Right cardiac atrium (tissue), 5 donors: ENCODE measurements at regions not wholly inside any gene's neighbourhood (a gene's known extent, or its start where the extent isn't known, plus 50 kb on each side); places are given as distances from the start of the nearest gene placed in this dataset.

Experiments used
- ATAC-seq, 2 donors: fragments of 200-7000 bp; cut with Tn5 transposase; one replicate each; pipeline versions ENCODE4 v1.8.0 to v1.9.1; 2020; ENCODE audit warnings: moderate library complexity in 2 of 2, mild to moderate bottlenecking in 1 of 2
- DNase-seq, 3 donors: peaks; one replicate each; pipeline ENCODE4 v3.0.0-alpha.2; 2020
- H3K27ac ChIP-seq: one replicate; pipeline ENCODE4 v1.5.1; 2013; ENCODE audit warnings: mild to moderate bottlenecking, low read length, control low read depth, moderate library complexity
- H3K27me3 ChIP-seq: one replicate; pipeline ENCODE4 v1.6.1; 2013; ENCODE audit not compliant: control insufficient read depth, insufficient read depth
- H3K4me1 ChIP-seq: one replicate; pipeline ENCODE4 v1.6.1; 2013; ENCODE audit warnings: low read length; ENCODE audit not compliant: control insufficient read depth, insufficient read depth
- H3K4me3 ChIP-seq: one replicate; pipeline ENCODE4 v1.5.1; 2013; ENCODE audit warnings: low read length, control low read depth
- H3K9me3 ChIP-seq: one replicate; pipeline ENCODE4 v1.6.1; 2013; ENCODE audit warnings: low read length; ENCODE audit not compliant: control insufficient read depth
- WGBS: extraction: QIAGEN DNeasy Blood & Tissue Kit; methylation state at CpG from one replicate; pipeline ENCODE4 v1.1.7; 2013; 5-methylcytosine and 5-hydroxymethylcytosine counted together
- intact Hi-C, 4 donors: fragments of 100-400 bp; cut with DNase I; formaldehyde crosslinking; loops; one replicate each; pipeline versions ENCODE4 v1.11.0 to v1.14.0; 2022 to 2023
- donor health status: healthy with polysubstance abuse.
- donor health status: DM: no; HTN: yes; CAD: no.
- donor health status: DM: no; HTN: no; CAD: no.
- donor health status: DM: no; HTN: yes; CAD: no; lungs with severe emphysema.
- donor health status: DM: yes; HTN: yes; CAD: no.

DNA sequence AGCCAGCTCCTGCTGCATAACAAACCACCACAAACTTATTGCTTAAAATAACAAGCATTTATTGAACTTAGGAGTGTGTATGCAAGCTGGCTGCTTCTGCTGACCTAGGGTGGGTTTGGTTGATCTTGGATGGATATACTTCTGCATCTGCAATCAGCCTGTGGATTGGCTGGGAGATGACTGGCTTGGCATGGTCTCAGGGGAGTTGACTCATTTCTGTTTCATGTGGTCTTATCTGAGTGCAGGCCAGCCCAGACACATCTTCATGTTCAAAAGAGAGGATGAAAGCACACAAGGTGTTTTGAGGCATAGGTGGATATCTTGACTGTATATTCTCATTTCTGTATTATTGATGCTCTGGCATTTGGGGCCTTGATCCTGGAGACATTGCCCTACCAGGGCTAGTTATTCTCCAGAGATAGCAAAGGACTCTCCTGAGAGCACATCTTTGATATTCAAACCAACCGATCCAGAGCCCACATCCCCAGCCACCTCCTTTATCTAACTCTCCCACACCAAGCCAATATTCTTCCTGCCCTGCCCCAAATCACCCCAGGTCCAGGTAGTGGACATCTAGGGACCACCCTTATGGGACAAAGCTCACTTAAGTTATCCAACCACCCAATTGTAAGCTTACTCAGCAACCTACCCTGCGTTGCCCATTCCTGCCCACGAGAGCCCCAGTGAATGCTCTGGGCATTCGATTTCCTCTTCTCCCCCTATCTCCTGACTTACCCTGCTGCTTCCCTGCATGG lies 350.8 kb downstream of the PTPRU start:
- Histone ChIP-seq H3K9me3 (no peaks in the 10 kb centered on the region), H3K4me1 (no peaks in the 10 kb centered on the region), H3K27me3 (no peaks in the 10 kb centered on the region), H3K4me3 (no peak overlapping the region), H3K27ac (no peak overlapping the region)
- intact Hi-C loops = no loop called here
- WGBS = 50% methylated on average over 4 of the region's 4 CpGs
- ATAC-seq = no peak
- no peak for DNase-seq

DNA sequence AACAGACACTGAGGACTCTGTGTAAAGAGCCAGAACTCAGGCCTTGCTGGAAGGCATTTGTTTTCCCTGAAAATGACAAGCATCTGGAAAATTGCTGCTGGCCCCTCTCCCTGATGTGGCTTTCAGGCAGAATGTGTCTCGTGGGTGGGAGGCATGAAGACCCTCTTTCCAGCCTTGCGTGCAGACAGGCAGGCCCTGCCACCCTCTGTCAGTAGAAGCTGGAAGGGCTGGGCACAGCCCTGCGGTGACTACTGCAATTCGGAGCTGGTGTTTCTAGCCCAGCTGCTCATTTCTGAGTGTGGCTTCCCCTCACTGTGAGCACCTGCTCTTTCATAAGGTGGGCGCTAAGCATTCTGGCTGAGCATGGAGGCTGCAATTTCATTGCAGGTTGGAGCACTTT lies 349.9 kb downstream of the PTPRU start:
- 77% methylated on average over 5 of the region's 5 CpGs for WGBS
- intact Hi-C loops = no loop called here
- H3K27me3 ChIP-seq = no peaks in the 10 kb centered on the region

DNA sequence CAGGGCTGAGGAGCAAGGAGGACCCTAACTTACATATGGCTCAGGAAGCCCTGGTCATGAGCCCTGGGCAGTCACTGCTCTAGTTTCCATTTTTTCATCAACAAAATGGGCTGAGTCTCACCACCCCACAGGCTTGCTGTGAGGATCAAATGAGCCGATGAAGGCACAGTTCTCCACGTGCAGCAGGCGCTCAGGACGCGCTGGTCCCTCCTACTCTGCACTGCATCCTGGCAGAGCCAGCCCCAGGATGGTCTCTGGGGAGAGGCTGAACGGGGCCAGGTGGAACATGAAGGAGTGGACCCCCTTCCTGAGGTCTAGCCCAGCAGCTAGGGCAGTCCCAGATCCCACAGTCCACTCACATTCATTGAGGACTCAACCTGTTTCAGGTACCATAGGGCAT lies 349.3 kb downstream of the PTPRU start:
- Histone ChIP-seq H3K27ac (no peak overlapping the region), H3K4me1 (no peaks in the 10 kb centered on the region), H3K9me3 (no peaks in the 10 kb centered on the region), H3K4me3 (no peak overlapping the region), H3K27me3 (no peaks in the 10 kb centered on the region)
- intact Hi-C loops = no loop called here
- DNase-seq (no peak), ATAC-seq (no peak)
- WGBS = 74% methylated on average over 6 of the region's 6 CpGs

More for the DNA sequence above, 349.9 kb downstream of the PTPRU start:
- Histone ChIP-seq H3K4me3 (no peak overlapping the region), H3K4me1 (no peaks in the 10 kb centered on the region), H3K27ac (no peak overlapping the region), H3K9me3 (no peaks in the 10 kb centered on the region)
- ATAC-seq (no peak), DNase-seq (no peak)

DNA sequence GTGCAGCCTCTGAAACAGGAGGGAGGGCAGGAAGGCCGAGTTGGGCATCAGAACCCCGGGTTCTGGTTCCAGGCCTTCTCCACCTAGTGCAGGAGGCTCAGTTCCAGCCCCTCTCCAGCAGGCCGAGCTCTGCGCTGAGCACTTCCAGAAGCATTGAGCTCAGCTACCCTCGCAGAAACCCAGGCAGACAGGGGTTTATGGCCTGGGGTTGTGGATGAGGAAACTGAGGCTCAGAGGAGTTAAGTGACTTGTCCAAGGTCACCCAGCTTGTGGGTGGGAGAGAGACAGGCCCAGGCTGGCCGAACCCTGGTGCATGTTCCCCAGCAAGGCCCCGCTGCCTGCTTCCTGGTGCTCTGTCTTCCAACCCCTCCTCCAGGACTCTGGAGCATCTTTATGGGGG lies 348.9 kb downstream of the PTPRU start:
- no peak overlapping the region for H3K27ac ChIP-seq
- no peaks in the 10 kb centered on the region for H3K4me1 ChIP-seq
- intact Hi-C loops = no loop called here
- H3K4me3 ChIP-seq = no peak overlapping the region
- ATAC-seq (no peak), DNase-seq (no peak)
- H3K27me3 ChIP-seq = no peaks in the 10 kb centered on the region
- H3K9me3 ChIP-seq = no peaks in the 10 kb centered on the region
- WGBS = 71% methylated on average over 7 of the region's 7 CpGs

DNA sequence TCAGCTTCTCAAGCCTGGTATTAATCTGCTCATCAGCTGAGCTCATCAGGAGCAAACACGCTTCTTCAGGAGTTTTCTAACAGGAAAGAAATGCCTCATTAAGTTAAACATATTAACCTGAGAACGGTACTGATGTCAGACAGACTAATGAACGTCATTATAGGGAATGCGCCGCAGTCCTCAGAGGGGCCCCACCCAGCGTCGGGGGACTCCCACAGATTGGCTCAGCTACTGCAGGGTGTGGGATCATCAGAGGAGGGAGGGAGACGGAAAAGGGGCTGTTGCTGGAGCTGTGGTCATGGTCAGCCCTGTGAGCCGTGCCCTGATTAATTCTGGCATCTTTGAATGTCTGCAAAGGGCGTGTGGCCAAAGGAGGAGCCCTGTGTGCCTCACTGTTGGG lies 348.5 kb downstream of the PTPRU start:
- Histone ChIP-seq H3K27me3 (no peaks in the 10 kb centered on the region), H3K9me3 (no peaks in the 10 kb centered on the region), H3K27ac (no peak overlapping the region), H3K4me1 (no peaks in the 10 kb centered on the region), H3K4me3 (no peak overlapping the region)
- no peak for ATAC-seq
- intact Hi-C loops = no loop called here
- 40% methylated on average over 10 of the region's 10 CpGs for WGBS
- DNase-seq = no peak

DNA sequence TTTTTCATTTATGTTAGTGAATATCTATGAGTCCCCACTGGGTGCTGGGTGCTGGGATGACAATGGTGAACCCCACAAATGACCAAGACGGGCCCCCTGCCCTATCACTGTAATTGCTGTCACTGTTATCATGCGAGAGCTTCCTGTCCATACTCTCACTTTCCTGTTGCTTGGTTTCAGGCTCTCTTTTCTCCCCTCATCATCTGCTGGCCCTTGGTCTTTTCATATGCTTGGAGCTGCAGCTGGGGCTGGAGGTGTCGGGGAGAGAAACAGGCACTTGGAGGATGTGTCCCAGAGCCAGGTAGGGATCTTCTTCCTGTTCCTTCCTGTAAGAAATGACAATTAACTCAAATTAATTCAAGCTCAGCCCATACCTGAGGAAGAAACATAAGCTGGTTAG lies 348.0 kb downstream of the PTPRU start:
- Histone ChIP-seq H3K4me1 (no peaks in the 10 kb centered on the region), H3K27me3 (no peaks in the 10 kb centered on the region), H3K4me3 (no peak overlapping the region), H3K27ac (no peak overlapping the region), H3K9me3 (no peaks in the 10 kb centered on the region)
- no peak for DNase-seq
- intact Hi-C loops = no loop called here
- ATAC-seq = no peak
- WGBS = 30% methylated on average over 3 of the region's 3 CpGs

DNA sequence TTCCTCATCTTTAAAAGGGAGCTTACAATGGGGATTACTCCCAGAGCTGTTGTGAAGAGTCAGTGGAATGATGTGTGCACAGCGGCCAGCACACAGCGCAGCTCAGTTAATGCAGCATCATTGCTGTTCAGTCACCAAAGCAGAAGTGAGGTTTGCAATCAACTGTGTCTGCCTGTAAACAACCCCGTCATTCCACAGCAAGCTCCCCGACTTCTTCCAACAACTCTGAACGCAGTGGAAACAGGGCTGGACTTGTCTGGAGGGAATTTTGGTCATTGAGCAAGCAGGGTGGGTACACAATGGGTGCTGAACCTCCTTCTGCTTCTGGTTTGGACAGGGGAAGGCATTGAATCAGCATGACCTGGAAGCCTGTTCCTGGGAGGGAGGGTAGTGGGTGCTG lies 347.4 kb downstream of the PTPRU start:
- no peak overlapping the region for H3K4me3 ChIP-seq
- WGBS = 82% methylated on average over 5 of the region's 5 CpGs
- ATAC-seq (no peak), DNase-seq (no peak)
- intact Hi-C loops = no loop called here
- no peaks in the 10 kb centered on the region for H3K9me3 ChIP-seq
- H3K27me3 ChIP-seq = no peaks in the 10 kb centered on the region
- no peaks in the 10 kb centered on the region for H3K4me1 ChIP-seq
- no peak overlapping the region for H3K27ac ChIP-seq

DNA sequence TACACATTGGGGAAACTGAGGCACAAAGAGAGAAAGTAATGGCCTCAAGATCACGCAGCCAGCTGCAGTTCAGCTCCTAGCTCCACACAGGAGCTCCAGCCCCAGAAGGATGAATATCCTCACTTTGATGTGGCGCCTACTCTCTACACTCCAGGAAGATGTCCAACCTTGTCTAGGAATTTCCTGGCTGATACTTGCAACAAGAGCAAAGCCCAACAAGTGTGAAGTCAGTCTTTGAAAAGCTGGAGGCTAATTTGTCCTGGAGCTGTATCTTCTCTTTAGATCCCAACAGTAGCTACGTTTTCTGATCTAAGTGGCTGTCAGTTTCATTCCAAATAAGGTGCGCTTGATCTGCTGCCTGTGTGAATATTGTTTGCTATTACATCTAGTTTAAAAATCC lies 344.9 kb downstream of the PTPRU start:
- H3K9me3 ChIP-seq = no peaks in the 10 kb centered on the region
- H3K4me3 ChIP-seq = no peak overlapping the region
- ATAC-seq (no peak), DNase-seq (no peak)
- H3K27me3 ChIP-seq = no peaks in the 10 kb centered on the region
- 59% methylated on average over 4 of the region's 4 CpGs for WGBS
- no peaks in the 10 kb centered on the region for H3K4me1 ChIP-seq
- intact Hi-C loops = no loop called here
- H3K27ac ChIP-seq = no peak overlapping the region

DNA sequence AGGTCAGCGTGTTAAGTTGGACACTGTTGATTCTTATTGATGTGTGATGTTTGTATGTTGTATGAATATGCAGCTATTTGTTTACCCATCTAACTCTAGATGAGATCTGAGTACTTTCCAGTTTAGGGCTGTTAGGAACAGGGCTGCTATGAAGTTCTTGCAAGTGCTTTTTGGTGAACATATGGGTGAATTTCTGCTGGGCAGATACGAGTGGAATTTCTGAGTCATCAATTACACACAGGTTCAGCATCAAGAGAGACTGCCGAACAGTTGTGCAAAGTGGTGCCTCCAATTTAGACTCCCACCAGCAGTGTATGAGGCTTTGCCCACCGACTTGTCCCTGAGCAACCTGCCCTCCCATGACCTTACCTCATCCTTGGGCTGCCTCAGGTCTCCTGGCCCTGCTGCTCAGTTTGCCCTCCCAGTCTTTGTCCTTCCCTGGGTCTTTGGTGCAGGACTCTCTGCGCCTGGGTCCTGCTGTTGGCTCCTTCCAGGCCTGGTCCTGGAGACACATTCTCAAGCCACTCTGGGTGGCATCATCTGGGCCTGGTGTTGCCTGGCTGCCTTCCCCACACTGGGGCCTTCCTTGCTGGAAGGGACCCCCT lies 343.6 kb downstream of the PTPRU start:
- Histone ChIP-seq H3K9me3 (no peaks in the 10 kb centered on the region), H3K27ac (no peak overlapping the region), H3K4me3 (no peak overlapping the region), H3K4me1 (no peaks in the 10 kb centered on the region), H3K27me3 (no peaks in the 10 kb centered on the region)
- DNase-seq = no peak
- intact Hi-C loops = no loop called here
- 73% methylated on average over 5 of the region's 5 CpGs for WGBS
- no peak for ATAC-seq

DNA sequence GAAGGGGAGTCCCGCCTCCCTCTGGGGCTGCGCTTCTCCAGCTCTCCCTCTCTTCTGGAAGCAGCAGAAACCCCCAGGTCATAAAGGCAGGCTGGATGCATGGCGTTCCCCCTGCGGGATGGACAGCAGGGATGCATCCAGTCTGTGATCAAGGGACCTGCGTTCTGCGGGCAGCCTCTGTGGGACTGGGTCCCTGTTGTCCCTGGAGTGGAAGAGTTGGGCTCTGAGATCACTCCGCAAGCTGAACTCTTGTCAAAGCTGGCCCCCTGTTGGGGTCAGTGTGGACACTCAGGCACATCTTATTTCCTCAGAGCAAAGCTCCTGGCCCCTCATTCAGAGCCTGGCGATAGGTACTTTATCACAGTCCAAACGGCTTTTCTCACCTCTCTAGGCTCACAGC lies 341.2 kb downstream of the PTPRU start:
- 39% methylated on average over 9 of the region's 9 CpGs for WGBS
- no peaks in the 10 kb centered on the region for H3K4me1 ChIP-seq
- H3K27ac ChIP-seq = no peak overlapping the region
- no peaks in the 10 kb centered on the region for H3K27me3 ChIP-seq
- H3K4me3 ChIP-seq = no peak overlapping the region
- no peaks in the 10 kb centered on the region for H3K9me3 ChIP-seq
- ATAC-seq (no peak), DNase-seq (no peak)
- intact Hi-C loops = no loop called here

DNA sequence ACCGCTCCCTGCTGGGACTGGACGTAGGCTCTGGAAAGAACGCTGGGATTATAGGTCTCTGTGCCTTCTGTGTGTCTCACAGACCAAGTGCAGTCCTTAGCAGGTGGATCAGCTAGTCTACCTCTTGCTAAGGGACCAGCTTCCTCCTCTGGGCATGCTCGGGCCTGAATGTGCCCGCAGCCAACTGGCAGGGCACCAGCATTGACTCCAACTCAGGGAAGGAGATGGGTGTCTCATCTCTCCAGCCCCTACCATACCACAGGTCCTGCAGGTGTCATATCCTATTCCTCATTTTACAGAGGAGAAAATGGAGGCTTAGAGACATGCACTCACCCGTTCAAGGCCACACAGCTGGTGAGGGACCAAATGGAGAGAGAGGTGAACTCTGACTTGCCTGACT lies 340.2 kb downstream of the PTPRU start:
- DNase-seq (no peak), ATAC-seq (no peak)
- intact Hi-C loops = no loop called here
- Histone ChIP-seq H3K27ac (no peak overlapping the region), H3K9me3 (no peaks in the 10 kb centered on the region), H3K4me1 (no peaks in the 10 kb centered on the region), H3K27me3 (no peaks in the 10 kb centered on the region), H3K4me3 (no peak overlapping the region)
- WGBS = 74% methylated on average over 6 of the region's 6 CpGs

DNA sequence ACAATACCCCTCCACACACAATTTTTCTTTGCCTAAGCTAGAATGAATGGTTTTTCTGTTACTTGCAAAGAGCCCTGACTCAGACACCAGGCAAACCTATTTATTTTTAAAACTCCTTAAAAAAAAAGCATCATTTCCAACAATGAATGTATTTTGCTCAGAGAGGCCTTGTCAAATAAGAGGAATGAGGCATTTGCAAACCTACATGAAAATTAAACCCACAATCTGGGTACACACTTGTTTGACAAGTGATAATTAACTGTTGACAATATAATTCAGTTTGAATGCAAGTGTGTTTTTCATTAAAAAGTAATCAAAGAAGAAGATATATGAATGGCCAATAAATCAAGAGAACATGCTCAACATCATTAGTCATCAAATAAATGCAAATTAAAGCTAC lies 339.5 kb downstream of the PTPRU start:
- Histone ChIP-seq H3K9me3 (no peaks in the 10 kb centered on the region), H3K27ac (no peak overlapping the region), H3K4me3 (no peak overlapping the region), H3K27me3 (no peaks in the 10 kb centered on the region), H3K4me1 (no peaks in the 10 kb centered on the region)
- intact Hi-C loops = no loop called here
- DNase-seq (no peak), ATAC-seq (no peak)
